SK-N-SH (cell line): ENCODE measurements at regions not wholly inside any gene's neighbourhood (a gene's known extent, or its start where the extent isn't known, plus 50 kb on each side); places are given as distances from the start of the nearest gene placed in this dataset.

Experiments
- CTCF ChIP-seq: fragments of 200-600 bp; sonication (generic); IDR thresholded peaks from 2 replicates; pipeline ENCODE4 v1.6.1; 2017; ENCODE audit warnings: antibody characterized with exemption, mild to moderate bottlenecking, moderate library complexity
- EP300 ChIP-seq, 2 experiments: IDR thresholded peaks; 2 replicates each; pipeline versions ENCODE4 v1.4.0 to v1.6.1; 2012; ENCODE audit warnings: borderline replicate concordance in 1 of 2, low read depth in 1 of 2, low read length in 1 of 2
- EZH2phosphoT487 ChIP-seq: fragments of 200-600 bp; sonication (generic); IDR thresholded peaks from 2 replicates; pipeline ENCODE4 v1.6.1; 2017; ENCODE audit warnings: low read depth, mixed run types, mild to moderate bottlenecking, antibody characterized with exemption, moderate library complexity, borderline replicate concordance
- GABPA ChIP-seq: IDR thresholded peaks from 2 replicates; pipeline ENCODE4 v1.4.0; 2012; ENCODE audit warnings: low read depth, mild to moderate bottlenecking
- MAX ChIP-seq: IDR thresholded peaks from 2 replicates; pipeline ENCODE4 v1.4.0; 2012; ENCODE audit warnings: low read depth
- MEF2A ChIP-seq: IDR thresholded peaks from 2 replicates; pipeline ENCODE4 v1.4.0; 2012; ENCODE audit warnings: low read depth, borderline replicate concordance
- POLR2AphosphoS5 ChIP-seq: IDR thresholded peaks from 2 replicates; pipeline ENCODE4 v1.6.1; 2012; ENCODE audit warnings: low read depth, low read length
- REST ChIP-seq: IDR thresholded peaks from 2 replicates; pipeline ENCODE4 v1.6.1; 2012; ENCODE audit warnings: mild to moderate bottlenecking, low read depth, low read length, moderate library complexity
- SMC3 ChIP-seq: IDR thresholded peaks from 2 replicates; pipeline ENCODE4 v1.6.1; 2012; ENCODE audit warnings: low read depth, low read length, improper control_type of control experiment

GRCh38 chr3:177445549-177445948 is 248.3 kb upstream of the TBL1XR1 start:
- TF ChIP-seq CTCF (no peak), REST (no peak), EP300 (IDR thresholded peaks at IDR 0.05; ENCODE audit: borderline replicate concordance in 1 of 2, low read depth in 1 of 2, low read length in 1 of 2) (no peak), EZH2phosphoT487 (no peak), MEF2A (no peak), GABPA (no peak), POLR2AphosphoS5 (no peak), MAX (no peak), SMC3 (no peak)
